ENCODE measurements at regions not wholly inside any gene's neighbourhood (a gene's known extent, or its start where the extent isn't known, plus 50 kb on each side); places are given as distances from the start of the nearest gene placed in this dataset.

- Mint-ChIP-seq H3K36me3 (ENCODE audit: low read depth) (no peaks in the 10 kb centered on the region), H3K4me3 (no peak overlapping the region), H3K27me3 (peaks cover 27% of the 10 kb centered on the region), H3K27ac (no peak overlapping the region), H3K9me3 (no peaks in the 10 kb centered on the region), H3K4me1 (no peaks in the 10 kb centered on the region)
- DNase-seq, result no peak
- ChIA-PET CTCF (no interaction called here), POLR2A (no interaction called here)
- no peak for ATAC-seq (ENCODE audit: low read depth)
- intact Hi-C loops (cut with micrococcal nuclease), result no loop called here
- TF ChIP-seq, protein P1, sequence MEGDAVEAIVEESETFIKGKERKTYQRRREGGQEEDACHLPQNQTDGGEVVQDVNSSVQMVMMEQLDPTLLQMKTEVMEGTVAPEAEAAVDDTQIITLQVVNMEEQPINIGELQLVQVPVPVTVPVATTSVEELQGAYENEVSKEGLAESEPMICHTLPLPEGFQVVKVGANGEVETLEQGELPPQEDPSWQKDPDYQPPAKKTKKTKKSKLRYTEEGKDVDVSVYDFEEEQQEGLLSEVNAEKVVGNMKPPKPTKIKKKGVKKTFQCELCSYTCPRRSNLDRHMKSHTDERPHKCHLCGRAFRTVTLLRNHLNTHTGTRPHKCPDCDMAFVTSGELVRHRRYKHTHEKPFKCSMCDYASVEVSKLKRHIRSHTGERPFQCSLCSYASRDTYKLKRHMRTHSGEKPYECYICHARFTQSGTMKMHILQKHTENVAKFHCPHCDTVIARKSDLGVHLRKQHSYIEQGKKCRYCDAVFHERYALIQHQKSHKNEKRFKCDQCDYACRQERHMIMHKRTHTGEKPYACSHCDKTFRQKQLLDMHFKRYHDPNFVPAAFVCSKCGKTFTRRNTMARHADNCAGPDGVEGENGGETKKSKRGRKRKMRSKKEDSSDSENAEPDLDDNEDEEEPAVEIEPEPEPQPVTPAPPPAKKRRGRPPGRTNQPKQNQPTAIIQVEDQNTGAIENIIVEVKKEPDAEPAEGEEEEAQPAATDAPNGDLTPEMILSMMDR (IDR thresholded peaks at IDR 0.05), result no peak
Measured at GRCh38 chr18:8504424-8504823, 104.8 kb upstream of the RAB12 start.

- no peak for ATAC-seq (ENCODE audit: low read depth)
Measured at GRCh38 chr18:8504880-8505435, 104.3 kb upstream of the RAB12 start.

DNA sequence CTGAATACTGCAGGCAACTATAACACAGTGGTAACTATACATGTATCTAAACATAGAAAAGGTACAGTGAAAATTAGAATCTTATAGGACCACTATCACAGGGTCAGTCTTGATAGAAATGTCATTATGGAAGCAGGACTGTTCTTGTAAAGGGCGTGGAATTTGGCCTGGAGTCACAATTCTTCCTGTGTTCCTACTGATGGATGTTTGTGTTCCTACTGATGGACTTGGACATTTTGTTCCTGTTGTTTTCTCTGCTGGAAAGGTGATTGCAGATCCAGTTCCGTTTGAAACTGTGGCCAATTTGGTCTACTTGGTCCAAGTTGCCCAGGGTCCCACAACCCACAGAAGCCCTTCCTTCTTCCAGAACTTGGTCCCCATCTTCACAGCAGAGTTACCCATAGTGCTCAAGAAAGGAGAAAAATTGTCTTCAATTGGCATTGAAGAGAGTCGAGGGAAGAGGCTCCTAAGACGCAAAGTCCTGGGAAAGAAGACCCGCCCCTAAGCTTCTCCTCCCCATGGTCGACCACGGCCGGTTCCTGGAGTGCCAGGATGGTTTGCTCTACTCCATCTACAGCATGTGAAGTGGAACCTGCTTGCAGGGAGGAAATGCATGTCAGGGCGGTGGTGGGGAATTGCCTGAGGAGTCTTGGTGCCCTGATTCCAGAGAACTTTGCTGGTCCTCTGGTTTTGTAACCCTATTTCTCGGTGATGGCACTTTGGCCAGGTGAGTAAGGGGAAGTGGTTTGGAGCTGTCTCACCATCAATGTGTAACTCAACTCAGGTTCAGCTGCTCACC lies 102.8 kb upstream of the RAB12 start:
- DNase-seq (no peak), ATAC-seq (ENCODE audit: low read depth) (no peak)
- CTCF ChIA-PET, result no interaction called here
- intact Hi-C loops (cut with micrococcal nuclease), result no loop called here
- no peaks in the 10 kb centered on the region for H3K36me3 Mint-ChIP-seq (ENCODE audit: low read depth)
- TF ChIP-seq, protein P1 (IDR thresholded peaks at IDR 0.05), result no peak
- POLR2A ChIA-PET, result no interaction called here
- no peak overlapping the region for H3K27ac Mint-ChIP-seq
- H3K9me3 Mint-ChIP-seq, result no peaks in the 10 kb centered on the region
- no peaks in the 10 kb centered on the region for H3K4me1 Mint-ChIP-seq
- H3K4me3 Mint-ChIP-seq, result no peak overlapping the region
- H3K27me3 Mint-ChIP-seq, result peaks cover 24% of the 10 kb centered on the region

More at GRCh38 chr18:8504880-8505435, 104.3 kb upstream of the RAB12 start:
- TF ChIP-seq, protein P1 (IDR thresholded peaks at IDR 0.05), result no peak
- ChIA-PET POLR2A (no interaction called here), CTCF (no interaction called here)
- H3K36me3 Mint-ChIP-seq (ENCODE audit: low read depth), result no peaks in the 10 kb centered on the region
- H3K27me3 Mint-ChIP-seq, result peaks cover 27% of the 10 kb centered on the region
- H3K4me3 Mint-ChIP-seq, result no peak overlapping the region
- DNase-seq, result no peak
- intact Hi-C loops (cut with micrococcal nuclease), result no loop called here
- no peaks in the 10 kb centered on the region for H3K9me3 Mint-ChIP-seq
- H3K4me1 Mint-ChIP-seq, result no peaks in the 10 kb centered on the region
- no peak overlapping the region for H3K27ac Mint-ChIP-seq

GRCh38 chr18:8507361-8507760 lies 101.9 kb upstream of the RAB12 start:
- no peak for ATAC-seq (ENCODE audit: low read depth)
- Mint-ChIP-seq H3K36me3 (ENCODE audit: low read depth) (no peaks in the 10 kb centered on the region), H3K4me3 (no peak overlapping the region), H3K27me3 (peaks cover 22% of the 10 kb centered on the region), H3K27ac (no peak overlapping the region), H3K9me3 (no peaks in the 10 kb centered on the region), H3K4me1 (no peaks in the 10 kb centered on the region)
- DNase-seq, result no peak
- ChIA-PET CTCF (no interaction called here), POLR2A (no interaction called here)
- intact Hi-C loops (cut with micrococcal nuclease), result no loop called here
- TF ChIP-seq, protein P1 (IDR thresholded peaks at IDR 0.05), result no peak

DNA sequence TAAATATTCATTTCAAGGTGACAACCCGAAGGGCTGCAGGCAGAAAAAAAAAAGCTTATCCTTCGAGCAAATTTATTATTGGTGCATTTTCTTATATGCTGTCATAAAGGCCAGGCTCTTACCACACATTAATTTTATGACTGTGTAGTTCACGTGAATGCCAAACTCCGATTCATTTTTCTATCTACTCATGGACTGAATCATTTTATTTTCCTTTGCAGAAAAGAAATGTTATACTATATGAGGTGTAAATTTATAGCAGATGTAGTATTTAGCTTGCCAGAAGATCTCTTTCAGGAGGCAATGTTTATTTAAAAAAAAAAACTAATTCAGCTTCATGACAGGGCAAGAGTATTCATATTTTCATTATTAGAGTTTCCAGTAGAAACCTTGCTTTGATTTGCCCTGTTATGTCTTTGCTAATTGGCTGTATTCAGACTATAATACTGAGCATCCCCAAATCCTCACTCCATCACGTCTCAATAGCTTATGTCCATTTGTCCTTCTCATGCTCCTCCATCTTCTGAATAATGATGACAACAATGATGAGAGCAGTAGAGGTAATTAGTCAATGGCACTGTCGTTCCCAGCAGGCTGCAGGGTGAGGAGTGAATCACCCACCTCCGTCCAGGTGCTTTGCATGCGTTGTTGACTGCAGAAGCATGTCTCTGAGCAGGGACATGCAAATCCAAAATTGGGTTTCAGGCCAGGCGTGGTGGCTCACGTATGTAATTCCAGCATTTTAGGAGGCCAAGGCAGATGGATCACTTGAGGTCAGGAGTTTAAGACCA lies 101.1 kb upstream of the RAB12 start:
- TF ChIP-seq, protein P1 (IDR thresholded peaks at IDR 0.05), result no peak
- ChIA-PET CTCF (no interaction called here), POLR2A (no interaction called here)
- H3K36me3 Mint-ChIP-seq (ENCODE audit: low read depth), result no peaks in the 10 kb centered on the region
- intact Hi-C loops (cut with micrococcal nuclease), result no loop called here
- H3K4me3 Mint-ChIP-seq, result no peak overlapping the region
- H3K9me3 Mint-ChIP-seq, result no peaks in the 10 kb centered on the region
- H3K27ac Mint-ChIP-seq, result no peak overlapping the region
- H3K27me3 Mint-ChIP-seq, result peaks cover 20% of the 10 kb centered on the region
- DNase-seq, result no peak
- ATAC-seq (ENCODE audit: low read depth), result no peak
- H3K4me1 Mint-ChIP-seq, result no peaks in the 10 kb centered on the region

All from activated B cell treated with CpG ODN at 0.5 μM for 24 hours (primary cell).